Thyroid gland (tissue), 4 donors: ENCODE measurements at regions not wholly inside any gene's neighbourhood (a gene's known extent, or its start where the extent isn't known, plus 50 kb on each side); places are given as distances from the start of the nearest gene placed in this dataset.

Source experiments
- CTCF ChIP-seq, 6 experiments: fragments of 200-600 bp in 3 of 6; fragments of 450-650 bp in 3 of 6; sonication (generic) in 3 of 6; IDR thresholded peaks; one replicate each; pipeline ENCODE4 v1.5.1; 2016 to 2019; ENCODE audit warnings: antibody characterized with exemption in 6 of 6, mild to moderate bottlenecking in 2 of 6, inconsistent platforms in 1 of 6, moderate library complexity in 1 of 6
- POLR2A ChIP-seq, 2 donors: fragments of 450-650 bp; IDR thresholded peaks; one replicate each; pipeline ENCODE4 v1.6.1; 2017; ENCODE audit warnings: antibody characterized with exemption in 2 of 2, mild to moderate bottlenecking in 2 of 2, moderate library complexity in 1 of 2

GRCh38 chr18:1481577-1481976 lies 576.9 kb downstream of the ADCYAP1 start:
- TF ChIP-seq POLR2A (IDR thresholded peaks at IDR 0.05) = no peak
- TF ChIP-seq CTCF (IDR thresholded peaks at IDR 0.05) = no peak
